H1 (cell line): ENCODE measurements at regions not wholly inside any gene's neighbourhood (a gene's known extent, or its start where the extent isn't known, plus 50 kb on each side); places are given as distances from the start of the nearest gene placed in this dataset.

Experiments
- CTCF ChIA-PET: fragments of 300-600 bp; sonication (Branson Sonifier 250); formaldehyde crosslinking; loops from one replicate; lab custom pipeline; 2021; ENCODE audit not compliant: partially characterized antibody; lab: Charles Lee
- POLR2A ChIA-PET: fragments of 300-600 bp; sonication (Branson Sonifier 250); formaldehyde crosslinking; loops from one replicate; lab custom pipeline; 2021; ENCODE audit warnings: inconsistent platforms; ENCODE audit not compliant: partially characterized antibody; lab: Charles Lee
- DNase-seq, 2 experiments: peaks; one replicate each; pipeline versions ENCODE4 v3.0.0 to v3.0.0-alpha.2; 2010 to 2022; ENCODE audit warnings: low spot score in 2 of 2, low read depth in 1 of 2, mixed read lengths in 1 of 2
- FAIRE-seq: peaks from 2 replicates; lab custom pipeline; 2011; peaks lifted over from hg19 to GRCh38; lab: Jason Lieb, UNC
- H2AFZ ChIP-seq: 2 replicates; pipeline ENCODE4 v1.8.1; 2012; ENCODE audit warnings: low read length, inconsistent platforms
- H2AK5ac ChIP-seq: 2 replicates; pipeline ENCODE4 v1.6.1; 2013; ENCODE audit warnings: low read depth, low read length
- H2BK120ac ChIP-seq: replicated peaks from 2 replicates; pipeline ENCODE3; 2013; ENCODE audit warnings: low read depth, low read length, inconsistent platforms
- H2BK12ac ChIP-seq: 2 replicates; pipeline ENCODE4 v1.6.1; 2013; ENCODE audit warnings: low read depth, low read length
- H2BK15ac ChIP-seq: 2 replicates; pipeline ENCODE4 v1.6.1; 2013; ENCODE audit warnings: low read length
- H2BK20ac ChIP-seq: 2 replicates; pipeline ENCODE4 v1.6.1; 2013; ENCODE audit warnings: low read length
- H2BK5ac ChIP-seq: 2 replicates; pipeline ENCODE4 v1.6.1; 2013; ENCODE audit warnings: low read depth, low read length
- H3K14ac ChIP-seq: 2 replicates; pipeline ENCODE4 v1.6.1; 2013; ENCODE audit warnings: inconsistent platforms; ENCODE audit not compliant: insufficient read length
- H3K18ac ChIP-seq: 2 replicates; pipeline ENCODE4 v1.6.1; 2013; ENCODE audit warnings: low read length; ENCODE audit errors: extremely low read depth
- H3K23ac ChIP-seq: 2 replicates; pipeline ENCODE4 v1.6.1; 2013; ENCODE audit warnings: inconsistent platforms; ENCODE audit not compliant: insufficient read length
- H3K23me2 ChIP-seq: 2 replicates; pipeline ENCODE4 v1.6.1; 2013; ENCODE audit warnings: low read depth, low read length
- H3K27ac ChIP-seq: 2 replicates; pipeline ENCODE4 v1.6.1; 2011; ENCODE audit warnings: low read depth, low read length, inconsistent platforms
- H3K27me3 ChIP-seq, 4 experiments: replicated peaks in 1 of 4; 1 replicate in 1 of 4; 2 replicates in 3 of 4; pipeline versions ENCODE4 v1.6.1 to v1.8.1; 2011 to 2013; ENCODE audit warnings: low read length in 3 of 4, mild to moderate bottlenecking in 3 of 4, inconsistent platforms in 2 of 4, mixed read lengths in 2 of 4, moderate library complexity in 1 of 4; ENCODE audit not compliant: control insufficient read depth in 3 of 4, insufficient read depth in 3 of 4; ENCODE audit errors: extremely low read depth in 1 of 4
- H3K36me3 ChIP-seq, 4 experiments: 2 replicates each; pipeline versions ENCODE4 v1.6.1 to v1.8.1; 2011 to 2013; ENCODE audit warnings: mild to moderate bottlenecking in 4 of 4, low read length in 3 of 4, moderate library complexity in 2 of 4, control low read depth in 1 of 4, inconsistent platforms in 1 of 4; ENCODE audit not compliant: insufficient read depth in 4 of 4, control insufficient read depth in 2 of 4
- H3K4ac ChIP-seq: replicated peaks from 2 replicates; pipeline ENCODE3; 2013; ENCODE audit warnings: low read length, low read depth, mixed read lengths, inconsistent platforms; ENCODE audit not compliant: insufficient read length
- H3K4me1 ChIP-seq, 4 experiments: replicated peaks in 1 of 4; 1 replicate in 1 of 4; 2 replicates in 3 of 4; pipeline versions ENCODE4 v1.6.1 to v1.8.1; 2011 to 2013; ENCODE audit warnings: low read length in 3 of 4, inconsistent platforms in 2 of 4, mixed read lengths in 1 of 4; ENCODE audit not compliant: insufficient read depth in 4 of 4, control insufficient read depth in 3 of 4
- H3K4me2 ChIP-seq, 2 experiments: 2 replicates each; pipeline versions ENCODE4 v1.6.1 to v1.8.1; 2011 to 2013; ENCODE audit warnings: low read depth in 2 of 2, low read length in 2 of 2, control low read depth in 1 of 2, inconsistent platforms in 1 of 2, mild to moderate bottlenecking in 1 of 2; ENCODE audit not compliant: insufficient read depth in 1 of 2
- H3K4me3 ChIP-seq, 4 experiments: fragments of 200-600, 300-600 bp in 1 of 4; sonication (generic), shearing (Covaris generic), sonication (Bioruptor Twin) in 1 of 4; 2 replicates each; pipeline versions ENCODE4 v1.5.1 to v1.8.1; 2011 to 2016; ENCODE audit warnings: low read length in 4 of 4, low read depth in 3 of 4, control low read depth in 2 of 4, inconsistent platforms in 2 of 4, mild to moderate bottlenecking in 2 of 4, mixed read lengths in 1 of 4, moderate library complexity in 1 of 4; ENCODE audit not compliant: insufficient read depth in 2 of 4; ENCODE audit errors: extremely low read depth in 1 of 4
- H3K56ac ChIP-seq: replicated peaks from 2 replicates; pipeline ENCODE3; 2013; ENCODE audit warnings: low read depth, mild to moderate bottlenecking, mixed read lengths, low read length, inconsistent platforms; ENCODE audit not compliant: insufficient read length
- H3K79me1 ChIP-seq: 2 replicates; pipeline ENCODE4 v1.6.1; 2013; ENCODE audit warnings: low read depth, low read length, control low read depth
- H3K79me2 ChIP-seq, 2 experiments: 2 replicates each; pipeline versions ENCODE4 v1.6.1 to v1.8.1; 2012 to 2013; ENCODE audit warnings: low read length in 2 of 2, mild to moderate bottlenecking in 2 of 2, inconsistent platforms in 1 of 2; ENCODE audit not compliant: insufficient read depth in 2 of 2, control insufficient read depth in 1 of 2
- H3K9ac ChIP-seq, 4 experiments: replicated peaks in 1 of 4; 1 replicate in 1 of 4; 2 replicates in 3 of 4; pipeline versions ENCODE4 v1.6.1 to v1.8.1; 2011 to 2013; ENCODE audit warnings: low read depth in 3 of 4, low read length in 3 of 4, control low read depth in 2 of 4, mild to moderate bottlenecking in 2 of 4, moderate library complexity in 2 of 4, inconsistent platforms in 1 of 4; ENCODE audit errors: extremely low read depth in 1 of 4
- H3K9me3 ChIP-seq, 2 experiments: 2 replicates each; pipeline versions ENCODE4 v1.6.1 to v1.8.1; 2012 to 2013; ENCODE audit warnings: mild to moderate bottlenecking in 2 of 2, moderate library complexity in 2 of 2, control low read depth in 1 of 2, inconsistent platforms in 1 of 2, low read depth in 1 of 2, low read length in 1 of 2, mixed read lengths in 1 of 2; ENCODE audit not compliant: insufficient read depth in 2 of 2
- H4K20me1 ChIP-seq, 2 experiments: replicated peaks in 1 of 2; 2 replicates each; pipeline versions ENCODE3 to v1.8.1; 2011 to 2013; ENCODE audit warnings: inconsistent platforms in 2 of 2, low read length in 2 of 2, mild to moderate bottlenecking in 1 of 2; ENCODE audit not compliant: insufficient read depth in 2 of 2, control insufficient read depth in 1 of 2
- H4K5ac ChIP-seq: 2 replicates; pipeline ENCODE4 v1.6.1; 2013; ENCODE audit warnings: low read length, low read depth, mixed read lengths, inconsistent platforms; ENCODE audit not compliant: insufficient read length
- H4K8ac ChIP-seq: 2 replicates; pipeline ENCODE4 v1.8.0; 2013; ENCODE audit warnings: mild to moderate bottlenecking, moderate library complexity, low read length, inconsistent platforms; ENCODE audit not compliant: insufficient read depth; ENCODE audit errors: extremely low read depth
- H4K91ac ChIP-seq: replicated peaks from 2 replicates; pipeline ENCODE3; 2013; ENCODE audit warnings: low read length, mixed read lengths, inconsistent platforms; ENCODE audit not compliant: insufficient read length
- POLR2A ChIP-seq, 2 experiments: IDR thresholded peaks; 1 replicate in 1 of 2; 2 replicates in 1 of 2; pipeline ENCODE4 v1.6.1; 2011; ENCODE audit warnings: low read depth in 2 of 2, low read length in 2 of 2, mild to moderate bottlenecking in 2 of 2; ENCODE audit errors: control extremely low read depth in 1 of 2
- WGBS, 2 experiments: shearing (Covaris generic) in 1 of 2; methylation state at CpG; one replicate each; pipeline versions ENCODE4 v1.1.6 to v1.1.7; 2013 to 2015; ENCODE audit warnings: low lambda C conversion rate in 2 of 2, mixed read lengths in 2 of 2, inconsistent platforms in 1 of 2, low coverage in 1 of 2, missing lambda C conversion rate in 1 of 2; ENCODE audit not compliant: insufficient replicate concordance in 2 of 2, insufficient coverage in 1 of 2, insufficient read length in 1 of 2; ENCODE audit errors: extremely low coverage in 1 of 2, missing lambda C conversion rate in 1 of 2; 5-methylcytosine and 5-hydroxymethylcytosine counted together

- no peaks in the 10 kb centered on the region for H3K9me3 ChIP-seq
- no peak for TF ChIP-seq POLR2A (IDR thresholded peaks at IDR 0.05; ENCODE audit: control extremely low read depth in 1 of 2, low read depth in 2 of 2, low read length in 2 of 2)
- H4K20me1 ChIP-seq, result no peaks in the 10 kb centered on the region
- no peaks in the 10 kb centered on the region for H3K36me3 ChIP-seq
- H2BK120ac ChIP-seq, result no peak overlapping the region
- no peak overlapping the region for H3K4me2 ChIP-seq
- H3K4me3 ChIP-seq, result no peak overlapping the region
- no peaks in the 10 kb centered on the region for H3K79me1 ChIP-seq
- ChIA-PET POLR2A (no interaction called here), CTCF (no interaction called here)
- no peak overlapping the region for H3K4ac ChIP-seq
- no peak overlapping the region for H3K23ac ChIP-seq
- no peak overlapping the region; the same call in 1 of the 2 replicates for H2BK5ac ChIP-seq
- no peak overlapping the region for H3K14ac ChIP-seq
- no peak overlapping the region for H2BK20ac ChIP-seq
- H2BK15ac ChIP-seq, result no peak overlapping the region
- no peak overlapping the region for H2BK12ac ChIP-seq
- no peaks in the 10 kb centered on the region for H3K23me2 ChIP-seq
- no peak overlapping the region for H3K27ac ChIP-seq
- no peak overlapping the region for H4K8ac ChIP-seq
- peaks cover 0 to 5% (median 2%) of the 10 kb centered on the region in 4 experiments; a peak in 2 of 7 replicates for H3K4me1 ChIP-seq
- H2AFZ ChIP-seq, result no peak overlapping the region
- H2AK5ac ChIP-seq, result no peak overlapping the region
- H4K91ac ChIP-seq, result no peak overlapping the region
- H3K27me3 ChIP-seq, result no peaks in the 10 kb centered on the region
- no peak overlapping the region for H4K5ac ChIP-seq
- no peak overlapping the region for H3K56ac ChIP-seq
- WGBS, 2 experiments, result 100% methylated on average over 6 of the region's 6 CpGs; no CpG with 5 or more reads in 1 of the 2 experiments
- FAIRE-seq (no peak), DNase-seq (no peak)
- no peak overlapping the region for H3K18ac ChIP-seq
- H3K9ac ChIP-seq, result no peak overlapping the region
- no peaks in the 10 kb centered on the region for H3K79me2 ChIP-seq
Observed at GRCh38 chr1:83086986-83087512, 911.9 kb downstream of the TTLL7 start.
